Putamen (tissue), 1 donor: ENCODE measurements at regions not wholly inside any gene's neighbourhood (a gene's known extent, or its start where the extent isn't known, plus 50 kb on each side); places are given as distances from the start of the nearest gene placed in this dataset.
"Not testable (repeated sequence)": the region's sequence is repeated elsewhere in the genome, so short reads cannot be mapped to it uniquely, and the experiment has no call there.

Experiments
- DNase-seq: peaks from one replicate; pipeline ENCODE4 v3.0.0-alpha.2; 2016; ENCODE audit warnings: low spot score

DNA sequence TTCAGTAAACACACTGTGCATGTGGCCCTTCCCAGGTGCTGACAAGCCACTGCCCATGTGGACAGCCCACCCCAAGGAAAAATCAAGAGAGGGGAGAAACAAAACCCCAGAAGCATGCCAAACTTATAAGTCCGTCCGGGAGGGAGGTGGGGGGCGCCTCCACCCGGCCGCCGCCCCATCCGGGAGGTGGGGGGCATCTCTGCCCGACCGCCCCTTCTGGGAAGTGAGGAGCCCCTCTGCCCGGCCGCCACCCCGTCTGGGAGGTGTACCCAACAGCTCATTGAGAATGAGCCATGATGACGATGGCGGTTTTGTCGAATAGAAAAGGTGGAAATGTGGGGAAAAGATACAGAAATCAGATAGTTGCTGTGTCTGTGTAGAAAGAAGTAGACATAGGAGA is 53.8 kb upstream of the C2CD4B start:
- DNase-seq, result no peak

DNA sequence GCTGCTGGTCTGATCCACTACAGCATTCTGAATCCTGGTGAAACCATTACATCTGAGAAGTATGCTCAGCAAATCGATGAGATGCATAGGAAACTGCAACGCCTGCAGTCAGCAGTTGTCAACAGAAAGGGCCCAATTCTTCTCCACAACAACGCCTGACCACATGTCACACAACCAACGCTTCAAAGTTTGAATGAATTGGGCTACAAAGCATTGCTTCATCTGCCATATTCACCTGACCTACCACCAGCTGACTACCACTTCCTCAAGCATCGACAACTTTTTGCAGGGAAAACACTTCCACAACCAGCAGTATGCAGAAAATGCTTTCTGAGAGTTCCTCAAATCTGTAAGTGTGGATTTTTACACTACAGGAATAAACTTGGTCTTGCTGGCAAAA is 54.7 kb upstream of the C2CD4B start:
- no peak for DNase-seq

DNA sequence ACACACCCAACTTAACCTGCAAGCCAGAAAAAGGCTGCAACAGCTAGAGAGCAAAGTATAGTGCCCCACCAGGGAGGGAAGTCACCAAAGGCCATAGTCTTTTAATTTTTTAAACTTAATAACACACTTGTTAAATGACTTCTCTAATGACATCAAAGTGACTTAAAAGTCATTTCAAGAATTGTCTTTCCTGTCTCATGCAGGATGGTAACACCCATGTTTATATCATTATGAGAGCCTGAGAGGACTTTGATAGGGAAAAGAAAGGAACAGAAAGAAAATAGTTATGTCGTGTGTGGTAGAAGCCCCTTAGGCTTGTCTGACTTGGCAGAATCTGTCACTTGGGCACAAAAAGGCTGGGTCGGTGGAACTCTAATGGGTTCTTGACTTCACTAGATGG is 57.9 kb upstream of the C2CD4B start:
- no peak for DNase-seq

DNA sequence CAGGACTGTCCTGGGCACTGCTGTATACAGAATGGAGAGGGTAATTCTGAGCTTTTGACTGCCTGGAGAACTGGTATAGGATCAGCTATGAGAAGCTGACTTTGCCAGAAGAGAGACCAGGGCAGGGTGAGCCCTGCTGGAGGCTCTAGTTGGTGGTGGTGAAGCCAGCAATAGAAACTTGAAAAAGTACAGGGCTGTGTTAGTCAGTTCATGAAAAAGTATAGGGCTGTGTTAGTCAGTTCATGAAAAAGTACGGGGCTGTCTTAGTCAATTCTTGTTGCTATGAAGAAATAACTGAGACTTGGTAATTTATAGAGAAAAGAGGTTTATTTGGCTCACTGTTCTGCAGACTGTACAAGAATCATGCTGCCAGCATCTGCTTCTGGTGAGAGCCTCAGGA is 63.5 kb upstream of the C2CD4B start:
- no peak for DNase-seq

DNA sequence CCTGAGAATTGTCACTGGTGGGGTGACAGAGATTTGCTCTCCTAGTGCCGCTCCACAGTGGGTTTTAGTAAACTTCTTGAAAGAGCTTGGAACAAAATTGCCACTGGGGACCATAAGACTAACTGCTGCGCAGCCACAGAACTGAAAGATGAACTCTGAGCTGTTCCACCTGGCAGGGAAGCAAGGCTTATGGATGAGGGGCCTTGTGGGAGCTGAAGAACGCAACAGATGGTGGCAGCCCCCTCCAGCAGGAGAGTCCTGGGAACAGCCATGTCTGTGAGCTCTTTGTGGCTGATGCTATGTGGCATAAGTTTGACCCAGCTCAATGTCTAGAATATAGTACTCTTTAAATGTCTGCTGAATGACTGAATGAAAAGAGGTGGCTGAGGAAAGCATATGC is 66.8 kb upstream of the C2CD4B start:
- DNase-seq, result no peak

DNA sequence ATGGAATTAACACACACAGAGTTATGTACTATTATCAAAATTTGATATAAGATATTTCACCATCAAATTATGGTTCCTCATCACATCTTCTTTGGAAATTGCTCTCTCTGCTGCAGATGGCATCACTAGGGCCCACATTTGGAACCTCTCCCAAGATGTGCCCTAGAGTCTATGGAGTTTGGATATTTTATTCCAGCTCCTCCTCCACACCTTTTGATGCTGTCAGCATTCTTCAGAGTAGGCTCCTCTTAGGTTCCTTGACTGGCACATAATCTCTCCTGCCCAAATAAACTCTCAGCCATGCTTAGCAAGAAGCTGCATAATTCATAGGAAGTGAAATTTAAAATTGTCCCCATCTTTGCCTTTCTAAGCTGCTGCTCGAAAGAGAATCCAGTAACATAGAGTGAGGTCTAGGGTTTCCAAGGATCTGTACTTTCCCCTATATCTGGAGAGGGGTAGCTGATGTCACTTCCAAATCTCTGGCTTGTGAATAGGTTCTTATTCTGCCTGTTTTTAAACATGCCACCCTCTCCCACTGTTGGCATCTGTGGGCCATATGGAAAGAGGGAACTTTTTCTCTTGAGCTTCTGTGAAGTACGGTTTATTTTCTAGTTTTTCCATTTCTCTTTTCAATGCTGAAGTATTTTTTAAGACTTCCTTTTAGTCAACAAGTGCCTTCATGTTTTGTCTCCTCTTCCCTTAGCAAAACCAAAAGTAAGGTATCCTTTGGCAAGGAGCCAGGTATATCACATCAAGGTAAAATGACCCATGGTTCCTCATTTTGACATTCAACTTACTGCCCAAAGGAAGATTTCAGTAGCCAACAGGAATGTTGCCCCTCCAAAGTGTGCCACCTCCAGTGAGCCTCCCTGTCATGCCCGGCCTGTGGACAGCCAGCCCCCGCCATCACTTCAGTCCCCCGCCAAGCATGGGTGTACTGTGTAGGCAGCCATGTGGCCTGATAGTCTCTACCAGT is 75.3 kb upstream of the C2CD4B start:
- peak; percentile 63 for DNase-seq

DNA sequence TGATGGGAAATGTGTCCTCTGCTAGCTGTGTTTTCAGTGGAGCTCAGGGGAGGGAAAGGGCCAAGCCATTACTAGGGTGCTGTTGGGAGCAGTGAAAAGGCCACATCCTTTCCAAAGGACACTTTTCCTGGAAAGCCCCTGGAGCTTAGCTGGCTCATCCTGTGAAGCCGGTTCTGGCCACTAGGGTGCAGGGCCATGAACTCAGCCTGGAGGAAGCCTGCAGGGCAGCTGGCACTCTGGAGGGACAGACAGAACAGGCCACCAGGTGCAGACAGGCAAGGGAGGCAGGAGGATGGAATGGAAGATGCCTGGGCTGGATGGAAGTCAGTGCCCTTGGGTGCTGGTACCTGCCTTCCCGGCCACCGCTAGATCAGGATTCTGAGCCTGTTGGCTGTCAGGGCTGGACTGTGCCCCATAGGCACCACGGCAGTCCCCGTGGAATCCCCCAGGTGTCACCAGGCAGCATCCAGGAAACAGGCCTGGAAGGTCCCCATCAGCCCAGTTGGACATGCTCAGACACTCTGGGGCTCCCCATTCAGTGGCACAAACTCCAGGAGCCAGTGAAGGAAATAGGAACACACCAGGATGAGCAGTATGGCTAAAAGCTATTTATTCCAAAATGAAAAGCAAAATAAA is 76.2 kb upstream of the C2CD4B start:
- no peak for DNase-seq

DNA sequence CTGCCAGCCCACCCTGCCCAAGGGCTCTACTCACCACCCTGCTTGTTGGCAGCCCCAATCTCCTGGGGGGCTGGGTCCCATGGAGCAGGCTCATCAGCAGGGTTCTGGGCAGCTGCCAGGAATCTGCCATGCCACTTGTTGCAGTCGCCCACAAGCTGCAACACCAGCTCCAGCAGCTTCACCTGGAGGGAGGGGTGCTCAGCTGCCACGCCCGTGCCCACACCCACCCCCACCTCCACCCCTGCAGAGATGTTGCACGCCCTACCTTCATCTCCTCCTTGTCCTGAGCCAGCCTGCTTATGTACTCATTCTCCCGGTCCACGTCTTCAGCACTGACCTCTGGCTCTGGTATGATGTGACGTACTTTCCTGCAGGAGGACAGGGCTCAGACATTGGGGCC is 77.9 kb upstream of the C2CD4B start:
- no peak for DNase-seq

DNA sequence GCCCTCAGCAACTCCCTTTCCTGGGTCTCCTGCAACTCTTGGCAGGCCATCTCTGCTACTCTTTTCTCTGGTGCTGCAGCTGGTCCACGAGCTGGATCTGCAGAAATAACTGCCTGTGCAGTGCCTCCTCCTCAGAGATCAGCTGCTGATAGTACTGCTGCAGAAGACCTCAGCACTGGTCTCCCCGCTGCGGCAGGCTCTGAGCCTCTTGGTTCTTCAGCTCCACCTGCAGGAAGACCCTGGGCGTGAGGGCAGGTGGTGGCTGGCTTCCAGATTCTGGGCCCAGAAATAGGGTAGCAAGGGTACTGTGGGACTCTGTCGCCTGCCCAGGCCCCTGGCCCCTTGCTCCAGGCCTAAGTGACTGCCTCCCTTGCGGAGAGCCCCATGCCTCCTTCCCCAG is 79.7 kb upstream of the C2CD4B start:
- no peak for DNase-seq

DNA sequence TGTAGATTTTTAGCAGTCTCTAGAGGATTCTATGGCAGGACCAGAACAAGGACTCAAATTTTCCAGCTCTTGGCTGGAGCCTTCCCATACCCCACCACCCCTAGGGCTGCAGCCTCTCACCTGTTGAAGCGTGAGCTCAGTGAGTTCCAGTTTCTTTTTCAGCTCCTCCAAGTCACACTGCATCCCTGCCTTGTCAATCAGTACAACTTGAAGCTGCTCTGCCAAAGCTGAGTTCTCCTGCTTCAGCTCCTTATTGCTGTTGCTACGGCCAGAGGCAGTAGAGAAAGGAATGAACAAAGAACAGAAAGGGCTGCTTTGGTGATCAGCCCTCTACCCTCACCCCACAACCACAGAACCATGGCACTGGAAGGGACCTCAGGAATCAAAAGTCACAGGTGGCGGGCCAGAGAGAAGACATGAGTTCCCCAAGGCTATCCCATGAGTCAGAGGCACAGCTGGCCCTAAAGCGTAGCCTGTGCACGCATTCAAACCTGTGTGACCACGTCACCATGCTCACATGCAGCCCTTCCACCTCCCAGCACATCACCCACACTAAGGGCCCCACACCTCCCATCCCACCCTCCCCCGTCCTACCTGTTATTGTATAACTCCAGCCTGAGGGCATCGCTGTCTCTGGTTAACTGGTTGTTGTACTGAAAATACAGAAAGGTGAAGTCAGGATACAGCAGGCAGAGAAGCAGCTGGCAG is 83.3 kb upstream of the C2CD4B start:
- no peak for DNase-seq

DNA sequence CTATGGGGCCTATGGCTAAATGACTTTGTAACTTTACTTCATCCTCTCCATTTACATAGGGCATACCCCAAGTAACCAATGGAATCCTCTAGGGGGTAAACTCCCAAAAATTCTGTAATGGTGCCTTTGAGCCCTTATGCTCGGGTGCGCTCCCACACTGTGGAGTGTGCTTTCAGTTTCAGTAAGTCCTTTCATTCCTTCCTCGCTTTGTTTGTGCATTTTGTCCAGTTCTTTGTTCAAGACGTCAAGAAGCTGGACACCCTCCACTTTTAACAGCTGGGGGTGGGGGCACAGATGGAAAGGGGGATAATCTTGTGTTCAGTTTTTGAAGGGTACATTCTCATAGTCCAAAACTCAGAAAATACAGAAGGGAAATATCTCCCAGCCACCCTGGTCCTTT is 84.4 kb upstream of the C2CD4B start:
- DNase-seq, result no peak

DNA sequence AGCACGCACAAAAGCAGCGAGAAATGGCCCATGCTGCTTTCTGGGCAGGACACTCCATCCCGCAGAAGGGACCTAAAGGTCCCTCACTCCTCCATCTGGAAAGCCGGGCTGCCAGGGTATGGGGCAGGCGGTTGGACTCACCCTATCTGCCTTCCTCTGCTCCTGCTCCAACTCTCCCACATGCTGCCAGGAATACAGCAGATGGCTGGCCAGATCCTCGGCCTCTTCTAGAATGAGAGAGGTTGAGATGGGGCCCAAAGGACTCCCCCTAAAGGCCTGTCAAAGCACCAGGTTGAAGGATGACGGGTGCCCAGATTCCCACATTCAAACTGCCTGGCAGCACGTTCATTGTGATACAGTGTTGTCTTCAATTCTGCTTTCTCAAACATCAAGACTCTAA is 85.1 kb upstream of the C2CD4B start:
- no peak for DNase-seq

DNA sequence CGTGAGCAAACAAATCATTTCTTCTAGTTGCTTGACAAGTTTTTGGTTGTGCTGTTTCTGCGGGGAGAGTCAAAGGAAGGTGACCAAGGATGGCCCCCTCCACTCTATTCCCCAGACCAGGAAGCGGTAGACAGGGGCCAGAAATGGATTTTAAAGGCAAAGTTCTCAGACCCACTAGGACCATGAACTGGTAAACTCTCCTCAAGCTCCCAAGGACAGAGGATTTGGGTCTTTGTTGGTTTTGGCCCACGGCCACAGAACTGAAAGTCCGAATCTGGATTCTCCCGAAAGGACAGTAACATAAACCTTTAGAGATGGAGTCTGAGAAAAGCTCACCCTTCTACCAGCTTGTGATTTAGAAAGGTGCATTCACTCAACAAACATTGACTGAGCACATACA is 85.9 kb upstream of the C2CD4B start:
- DNase-seq, result no peak

DNA sequence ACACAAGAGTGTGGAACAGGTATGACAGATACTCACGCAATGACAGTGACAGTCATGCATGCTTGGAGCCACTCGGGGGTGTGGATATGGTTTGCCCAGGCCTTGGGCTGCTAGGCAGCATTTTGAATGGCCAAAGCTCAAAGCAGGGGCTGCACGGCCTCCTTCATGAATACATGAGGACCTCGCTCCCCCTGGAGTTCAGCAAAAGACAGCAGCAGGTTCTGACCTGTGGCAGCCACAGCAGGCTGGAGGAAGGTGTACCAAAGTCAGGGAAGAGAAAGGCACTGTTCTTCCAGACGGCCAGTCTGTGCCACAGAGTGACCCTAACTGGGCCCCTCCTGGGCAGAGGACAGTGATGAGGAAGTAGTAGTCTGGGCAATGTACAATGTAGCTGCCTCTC is 88.2 kb upstream of the C2CD4B start:
- DNase-seq, result no peak

DNA sequence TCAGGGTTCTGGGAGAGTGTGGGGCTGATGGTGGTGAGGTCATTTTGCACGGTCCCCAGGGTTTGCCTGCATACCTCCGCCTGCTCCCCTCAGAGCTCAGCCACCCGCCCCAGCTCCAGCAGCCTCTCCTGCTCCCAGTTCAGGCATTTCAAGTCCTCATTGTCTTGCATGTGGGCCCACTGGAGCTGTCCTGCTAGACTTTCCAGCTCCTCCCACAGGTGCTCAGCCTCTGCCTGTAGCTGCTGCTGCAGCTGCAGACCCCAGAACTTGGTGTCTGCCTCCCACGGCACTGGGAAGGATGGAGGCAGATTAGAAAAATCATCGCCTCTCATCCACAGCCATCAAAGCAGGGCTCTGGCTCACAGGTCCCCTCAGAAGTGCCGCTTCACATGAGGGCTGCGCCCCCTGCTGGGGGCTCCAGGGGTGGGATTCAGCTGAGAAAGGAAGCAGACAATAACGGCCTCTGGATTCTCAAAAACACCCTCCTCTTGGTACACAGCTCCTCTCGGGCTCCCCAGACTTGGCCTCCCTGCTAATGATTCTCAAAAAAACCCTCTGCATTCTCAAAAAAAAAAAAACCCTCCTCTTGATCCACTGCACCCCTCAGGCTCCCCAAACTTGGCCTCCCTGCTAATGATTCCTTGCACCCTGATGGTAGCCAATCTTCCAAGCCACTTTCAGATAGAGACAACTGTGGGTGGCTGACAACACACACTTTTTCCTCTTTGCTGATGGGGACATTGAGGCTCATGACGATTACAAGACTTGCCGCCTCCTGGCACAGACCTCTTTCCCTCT is 89.3 kb upstream of the C2CD4B start:
- DNase-seq, result no peak

DNA sequence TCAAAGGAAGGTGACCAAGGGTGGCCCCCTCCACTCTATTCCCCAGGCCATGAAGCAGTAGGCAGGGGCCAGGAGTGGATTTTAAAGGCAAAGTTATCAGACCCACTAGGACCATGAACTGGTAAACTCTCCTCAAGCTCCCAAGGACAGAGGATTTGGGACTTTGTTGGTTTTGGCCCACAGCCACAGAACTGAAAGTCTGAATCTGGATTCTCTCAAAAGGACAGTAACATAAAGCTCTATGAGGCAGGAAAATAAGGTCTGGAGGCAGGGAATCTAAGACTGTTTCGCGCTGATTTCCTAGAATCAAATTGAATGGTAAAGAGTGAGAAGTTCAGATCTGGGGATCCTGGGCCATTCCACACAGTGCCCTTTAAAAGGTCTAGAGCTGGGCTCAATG is 91.3 kb upstream of the C2CD4B start:
- DNase-seq, result not testable (repeated sequence)

DNA sequence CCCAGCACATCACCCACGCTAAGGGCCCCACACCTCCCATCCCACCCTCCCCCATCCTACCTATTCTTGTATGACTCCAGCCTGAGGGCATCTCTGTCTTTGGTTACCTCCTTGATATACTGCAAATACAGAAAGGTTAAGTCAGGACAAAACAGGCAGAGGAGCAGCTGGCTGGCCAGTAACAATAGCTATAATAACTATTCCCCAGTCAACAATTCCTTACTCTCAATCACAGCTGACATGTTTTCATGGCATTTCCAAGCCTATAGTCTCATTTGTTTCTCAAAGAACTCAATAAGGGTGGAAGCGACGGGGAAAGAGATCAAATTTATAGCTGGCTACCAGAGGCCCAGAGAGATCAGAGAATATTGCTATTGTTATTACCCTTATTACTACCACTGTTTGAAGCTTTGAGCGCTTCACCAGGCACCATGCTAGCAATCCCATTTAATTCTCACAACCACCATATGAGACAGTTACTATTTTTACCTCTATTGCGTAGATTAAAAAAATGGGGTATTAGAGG is 93.0 kb upstream of the C2CD4B start:
- no peak for DNase-seq

DNA sequence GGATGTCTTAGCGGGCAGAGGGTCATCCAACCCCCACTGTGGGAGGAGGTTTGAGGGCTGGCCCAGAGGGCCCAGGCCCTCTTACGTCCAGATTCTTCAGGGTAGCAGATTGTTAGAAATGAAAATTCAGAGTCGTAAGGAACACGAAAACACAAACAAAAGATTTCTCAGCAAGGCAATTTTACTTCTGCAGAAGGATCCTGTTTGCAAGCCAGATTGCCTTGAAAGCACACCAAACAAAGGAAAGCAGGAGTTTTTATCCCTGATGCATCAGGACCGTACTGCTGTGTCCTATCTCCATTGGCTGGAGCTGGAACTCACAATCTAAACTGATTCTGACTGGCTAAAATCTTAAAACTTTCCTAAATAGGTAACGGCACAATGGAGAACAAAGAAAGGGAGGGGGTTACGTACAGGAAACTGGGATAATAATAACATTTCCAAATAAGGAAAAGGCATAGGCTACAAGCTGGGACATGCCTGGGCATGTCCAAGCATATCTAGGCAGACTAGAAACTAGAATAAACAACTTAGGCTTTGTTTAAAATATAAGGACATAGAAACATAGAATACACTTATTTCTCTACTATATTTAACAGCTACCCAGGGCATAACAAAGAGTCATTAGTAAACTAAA is 97.3 kb upstream of the C2CD4B start:
- DNase-seq, result no peak

DNA sequence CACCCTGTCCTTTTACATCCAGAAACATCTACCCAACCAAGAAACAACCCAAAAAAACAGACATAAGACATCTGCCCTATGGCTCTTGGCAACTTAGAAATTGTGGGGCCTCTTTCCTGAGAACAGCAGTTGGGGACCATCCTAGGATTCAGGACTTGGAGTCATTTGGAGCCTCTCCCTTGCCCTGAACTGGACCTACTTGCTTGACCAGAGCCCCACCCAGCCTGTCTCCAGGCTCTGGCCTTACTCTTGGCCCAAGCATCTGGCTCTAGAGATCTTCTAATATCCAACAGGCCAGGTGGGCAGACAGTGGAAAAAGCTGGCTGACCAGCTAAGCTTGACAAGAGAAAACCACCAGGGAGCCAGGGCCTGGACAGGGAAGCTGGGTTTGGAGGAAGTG is 99.1 kb upstream of the C2CD4B start:
- no peak for DNase-seq

DNA sequence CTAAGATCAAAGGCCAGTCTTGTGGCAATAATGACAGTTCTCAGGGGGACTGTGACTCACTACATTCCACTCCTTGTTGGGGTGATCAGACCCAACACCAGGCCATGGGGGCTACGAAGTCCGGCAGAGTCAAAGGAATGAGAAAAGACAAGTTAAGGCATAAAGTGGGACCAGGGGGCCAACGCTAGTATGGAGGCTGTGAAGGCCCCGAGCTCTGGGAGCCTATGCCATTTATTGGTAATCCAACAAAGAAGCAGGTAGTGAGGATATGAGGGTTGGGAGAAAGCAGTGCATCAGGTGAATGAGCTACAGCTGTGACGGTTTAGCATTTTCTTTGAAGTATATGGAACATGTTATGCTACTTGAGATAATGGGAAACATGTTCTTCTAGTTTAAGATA is 104.4 kb upstream of the C2CD4B start:
- no peak for DNase-seq

DNA sequence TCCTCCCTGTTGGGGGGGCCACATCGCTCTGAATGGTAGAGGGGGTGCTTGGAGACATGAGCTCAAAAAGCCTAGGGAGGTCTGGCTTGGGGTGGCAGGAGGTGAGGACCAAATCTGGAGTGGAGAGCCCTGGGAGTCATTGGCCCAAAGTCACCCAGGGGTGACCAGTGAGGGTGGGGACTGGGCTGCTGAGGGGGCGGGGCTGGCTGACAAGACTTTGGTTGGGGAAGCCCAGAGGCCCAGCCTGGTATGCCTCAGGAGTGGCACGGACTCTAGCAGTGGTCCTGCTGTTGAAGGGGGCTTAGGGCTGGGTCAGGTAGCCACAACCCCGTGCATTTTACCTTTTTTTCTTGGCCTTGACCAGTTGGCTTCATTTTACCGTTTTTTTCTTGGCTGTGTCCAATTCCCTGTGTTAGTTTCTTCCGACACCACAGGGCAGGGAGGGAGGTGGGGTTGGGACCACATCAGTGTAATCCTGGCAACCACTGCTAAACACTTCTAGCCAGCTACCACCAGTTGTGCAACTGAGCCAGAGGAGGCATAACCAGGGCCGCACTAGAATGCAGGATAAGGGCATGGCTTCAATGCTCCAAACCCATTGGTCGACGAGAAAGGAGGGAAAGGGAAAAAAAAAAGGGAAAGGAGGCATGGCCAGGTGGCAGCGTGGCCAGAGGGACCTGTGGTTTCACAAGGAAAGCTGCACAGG is 105.3 kb upstream of the C2CD4B start:
- no peak for DNase-seq
